H1 (cell line): ENCODE measurements at regions not wholly inside any gene's neighbourhood (a gene's known extent, or its start where the extent isn't known, plus 50 kb on each side); places are given as distances from the start of the nearest gene placed in this dataset.

Experiments used
- CEBPB ChIP-seq: IDR thresholded peaks from 2 replicates; pipeline ENCODE4 v1.6.1; 2012; ENCODE audit warnings: low read depth, low read length
- PHF8 ChIP-seq: fragments of 200-600 bp; sonication (generic); conservative IDR thresholded peaks from 2 replicates; pipeline ENCODE4 v1.7.1; 2012; ENCODE audit warnings: low read depth, mild to moderate bottlenecking, inconsistent platforms, low read length, moderate library complexity
- RAD21 ChIP-seq, 2 experiments: IDR thresholded peaks in 1 of 2; conservative IDR thresholded peaks in 1 of 2; 2 replicates each; pipeline ENCODE4 v1.6.1; 2011; ENCODE audit warnings: low read depth in 2 of 2, low read length in 2 of 2, improper control_type of control experiment in 1 of 2, inconsistent platforms in 1 of 2, mild to moderate bottlenecking in 1 of 2, moderate library complexity in 1 of 2

- TF ChIP-seq RAD21 (IDR thresholded peaks at IDR 0.05 in 1 of 2, conservative IDR thresholded peaks at IDR 0.05 in 1 of 2; ENCODE audit: low read depth in 2 of 2, low read length in 2 of 2) (no peak), PHF8 (no peak), CEBPB (no peak)
Observed at GRCh38 chr22:34609646-34610045, 456.3 kb upstream of the ISX start (continued).
